Smooth muscle cell (in vitro differentiated cells): ENCODE measurements at regions not wholly inside any gene's neighbourhood (a gene's known extent, or its start where the extent isn't known, plus 50 kb on each side); places are given as distances from the start of the nearest gene placed in this dataset.
"Not testable (repeated sequence)": the region's sequence is repeated elsewhere in the genome, so short reads cannot be mapped to it uniquely, and the experiment has no call there.

Experiments used
- DNase-seq: peaks from one replicate; lab custom pipeline; 2025; ENCODE audit not compliant: unreplicated experiment; lab: John Stamatoyannopoulos, UW
- H2AFZ ChIP-seq: fragments of 200-600 bp; sonication (generic); 2 replicates; pipeline ENCODE4 v1.6.0; 2016; ENCODE audit warnings: antibody characterized with exemption, low read depth, mild to moderate bottlenecking
- H3F3A ChIP-seq: fragments of 200-600 bp; sonication (generic); 2 replicates; pipeline ENCODE4 v1.6.0; 2017; ENCODE audit warnings: antibody characterized with exemption, low read depth
- H3K27ac ChIP-seq: fragments of 200-600 bp; sonication (generic); 2 replicates; pipeline ENCODE4 v1.5.1; 2016; ENCODE audit warnings: low read depth, mild to moderate bottlenecking
- H3K27me3 ChIP-seq: fragments of 200-600 bp; sonication (generic); 2 replicates; pipeline ENCODE4 v1.6.1; 2016; ENCODE audit warnings: low read depth, mild to moderate bottlenecking
- H3K36me3 ChIP-seq: fragments of 200-600 bp; sonication (generic); 2 replicates; pipeline ENCODE4 v1.5.1; 2016; ENCODE audit warnings: low read depth
- H3K4me1 ChIP-seq: fragments of 200-600 bp; sonication (generic); 2 replicates; pipeline ENCODE4 v1.5.1; 2016; ENCODE audit warnings: low read depth
- H3K4me2 ChIP-seq: fragments of 200-600 bp; sonication (generic); 2 replicates; pipeline ENCODE4 v1.6.0; 2016; ENCODE audit warnings: mild to moderate bottlenecking
- H3K4me3 ChIP-seq: fragments of 200-600 bp; sonication (generic); 2 replicates; pipeline ENCODE4 v1.5.1; 2016; ENCODE audit warnings: mild to moderate bottlenecking
- H3K79me2 ChIP-seq: fragments of 200-600 bp; sonication (generic); 2 replicates; pipeline ENCODE4 v1.6.0; 2016; ENCODE audit warnings: low read depth, mild to moderate bottlenecking
- H3K9ac ChIP-seq: fragments of 200-600 bp; sonication (generic); 2 replicates; pipeline ENCODE4 v1.6.0; 2016; ENCODE audit warnings: low read depth
- H3K9me3 ChIP-seq: fragments of 200-600 bp; sonication (generic); replicated peaks from 2 replicates; pipeline ENCODE4 v1.5.1; 2016; ENCODE audit warnings: low read depth
- H4K20me1 ChIP-seq: fragments of 200-600 bp; sonication (generic); 2 replicates; pipeline ENCODE4 v1.6.0; 2016; ENCODE audit warnings: low read depth
- CTCF ChIP-seq: fragments of 200-600 bp; sonication (generic); IDR thresholded peaks from 2 replicates; pipeline ENCODE4 v1.5.1; 2017; ENCODE audit warnings: borderline replicate concordance, mild to moderate bottlenecking, antibody characterized with exemption; ENCODE audit not compliant: insufficient read depth, poor library complexity, severe bottlenecking
- WGBS: methylation state at CpG from one replicate; pipeline ENCODE4 v1.1.7; 2016; ENCODE audit warnings: low lambda C conversion rate; 5-methylcytosine and 5-hydroxymethylcytosine counted together

- DNase-seq = no peak
- Histone ChIP-seq H3K4me1 (no peaks in the 10 kb centered on the region), H3F3A (no peaks in the 10 kb centered on the region), H3K4me3 (no peak overlapping the region), H3K79me2 (no peaks in the 10 kb centered on the region), H3K4me2 (no peak overlapping the region), H3K27ac (no peak overlapping the region), H3K27me3 (no peaks in the 10 kb centered on the region), H4K20me1 (no peaks in the 10 kb centered on the region), H3K9me3 (no peaks in the 10 kb centered on the region), H2AFZ (no peak overlapping the region), H3K36me3 (no peaks in the 10 kb centered on the region), H3K9ac (no peak overlapping the region)
- 44% methylated on average over 3 of the region's 3 CpGs for WGBS
- TF ChIP-seq CTCF = no peak
These were observed 543.6 kb downstream of the TMEM121 start for GRCh38 chr14:106069804-106070625.

DNA sequence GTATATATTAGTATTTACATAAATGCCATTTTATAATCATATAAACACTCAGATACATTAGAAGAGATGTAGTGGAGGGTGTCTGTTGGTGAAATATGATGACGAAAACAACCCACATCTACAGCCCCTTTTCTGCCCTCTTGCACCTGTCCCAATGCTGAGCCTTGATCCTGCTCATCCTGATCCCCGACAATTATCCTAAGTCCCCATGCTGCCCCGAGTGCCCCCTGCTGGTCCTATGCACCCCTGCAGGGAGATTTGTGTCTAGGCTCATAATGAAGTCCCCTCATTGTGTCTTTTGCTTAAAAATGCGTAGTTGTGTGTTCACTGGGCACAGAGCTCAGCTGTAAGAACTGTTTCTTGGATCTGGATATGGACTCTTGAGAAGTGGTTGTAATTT, 554.5 kb downstream of the TMEM121 start:
- WGBS = 64% methylated on average over 4 of the region's 4 CpGs
- Histone ChIP-seq H3K9me3 (no peaks in the 10 kb centered on the region), H4K20me1 (no peaks in the 10 kb centered on the region), H3K4me2 (no peak overlapping the region), H3K79me2 (no peaks in the 10 kb centered on the region), H3K4me3 (no peak overlapping the region), H3K27me3 (no peaks in the 10 kb centered on the region), H2AFZ (no peak overlapping the region), H3K36me3 (no peaks in the 10 kb centered on the region), H3K4me1 (no peaks in the 10 kb centered on the region), H3K27ac (no peak overlapping the region), H3F3A (no peaks in the 10 kb centered on the region), H3K9ac (no peak overlapping the region)
- no peak for DNase-seq
- no peak for TF ChIP-seq CTCF

- H3F3A ChIP-seq, DNase-seq, H3K9me3 ChIP-seq, H3K79me2 ChIP-seq, H3K4me3 ChIP-seq, H3K4me2 ChIP-seq, H3K27me3 ChIP-seq, H4K20me1 ChIP-seq, H3K4me1 ChIP-seq, H3K9ac ChIP-seq, H2AFZ ChIP-seq, H3K27ac ChIP-seq, H3K36me3 ChIP-seq: not testable (repeated sequence)
- WGBS = 64% methylated on average over 4 of the region's 6 CpGs
These were observed 555.3 kb downstream of the TMEM121 start for GRCh38 chr14:106081721-106082120.

DNA sequence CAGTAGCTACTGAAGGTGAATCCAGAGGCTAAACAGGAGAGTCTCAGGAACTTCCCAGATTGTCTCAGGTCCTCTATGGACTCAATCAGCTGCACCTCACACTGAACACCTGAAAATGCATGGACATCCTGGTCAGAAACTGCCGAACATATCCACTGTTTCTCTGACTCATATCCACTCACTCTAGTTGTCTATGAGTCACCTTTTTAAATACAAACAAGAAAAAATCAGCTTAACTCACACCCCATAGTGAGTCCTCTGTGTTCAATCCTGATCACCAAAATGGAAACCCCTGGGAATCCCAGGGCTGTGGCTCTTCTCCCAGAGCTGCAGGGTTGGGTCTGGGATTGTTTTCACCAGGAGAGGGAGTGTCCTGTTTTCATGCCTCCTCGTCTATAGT, 556.7 kb downstream of the TMEM121 start:
- H3K27ac ChIP-seq = no peak overlapping the region
- 72% methylated on average over 2 of the region's 2 CpGs for WGBS
- no peak overlapping the region for H3K4me3 ChIP-seq
- no peak overlapping the region for H2AFZ ChIP-seq
- H3K9ac ChIP-seq = no peak overlapping the region
- TF ChIP-seq CTCF = no peak
- DNase-seq = no peak
- no peaks in the 10 kb centered on the region for H3K27me3 ChIP-seq
- H3K79me2 ChIP-seq = no peaks in the 10 kb centered on the region
- H3K9me3 ChIP-seq = no peaks in the 10 kb centered on the region
- no peaks in the 10 kb centered on the region for H3K36me3 ChIP-seq
- H4K20me1 ChIP-seq = no peaks in the 10 kb centered on the region
- no peaks in the 10 kb centered on the region for H3K4me1 ChIP-seq
- no peaks in the 10 kb centered on the region for H3F3A ChIP-seq
- no peak overlapping the region for H3K4me2 ChIP-seq
